GM12891 (cell line): ENCODE measurements at regions not wholly inside any gene's neighbourhood (a gene's known extent, or its start where the extent isn't known, plus 50 kb on each side); places are given as distances from the start of the nearest gene placed in this dataset.
"Not testable (repeated sequence)": the region's sequence is repeated elsewhere in the genome, so short reads cannot be mapped to it uniquely, and the experiment has no call there.

Experiments
- DNase-seq: peaks from one replicate; pipeline ENCODE4 v3.0.0; 2011; ENCODE audit warnings: low spot score; ENCODE audit not compliant: insufficient read length
- FAIRE-seq: peaks from 2 replicates; lab custom pipeline; 2011; peaks lifted over from hg19 to GRCh38; lab: Jason Lieb, UNC
- PAX5 ChIP-seq: IDR thresholded peaks from 2 replicates; pipeline ENCODE4 v1.6.1; 2011; ENCODE audit warnings: low read length, moderate library complexity, mild to moderate bottlenecking; ENCODE audit not compliant: insufficient read depth, severe bottlenecking
- POLR2A ChIP-seq: IDR thresholded peaks from 2 replicates; pipeline ENCODE4 v1.6.1; 2011; ENCODE audit warnings: low read depth, low read length, control low read depth
- POLR2AphosphoS5 ChIP-seq: IDR thresholded peaks from 2 replicates; pipeline ENCODE4 v1.6.1; 2011; ENCODE audit warnings: low read depth, low read length, control low read depth
- POU2F2 ChIP-seq: IDR thresholded peaks from 2 replicates; pipeline ENCODE4 v1.6.1; 2011; ENCODE audit warnings: low read depth, mild to moderate bottlenecking, control low read depth, low read length, moderate library complexity
- SPI1 ChIP-seq: IDR thresholded peaks from 2 replicates; pipeline ENCODE4 v1.6.1; 2011; ENCODE audit warnings: low read depth, low read length, control low read depth
- TAF1 ChIP-seq: IDR thresholded peaks from 2 replicates; pipeline ENCODE4 v1.6.1; 2011; ENCODE audit warnings: low read depth, low read length, control low read depth

DNA sequence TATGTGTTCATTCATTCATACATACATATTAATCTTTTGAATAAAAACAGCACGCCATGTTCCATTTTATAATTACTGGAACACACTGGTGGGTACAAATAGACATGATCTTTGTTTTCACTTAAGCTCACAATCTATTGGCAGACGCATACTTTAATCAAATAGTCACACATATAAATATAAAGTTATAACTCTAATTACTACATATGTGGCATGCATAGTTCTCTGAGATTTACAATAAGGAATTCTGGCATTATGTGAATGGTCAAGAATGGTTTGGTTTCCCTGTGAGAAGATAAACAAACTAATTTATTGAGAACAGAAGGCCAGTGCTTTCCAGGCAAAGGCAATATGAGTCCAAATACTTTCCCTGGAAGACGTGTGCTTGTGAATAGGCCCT, 576.2 kb downstream of the CDH8 start:
- FAIRE-seq (no peak), DNase-seq (no peak)
- TF ChIP-seq SPI1, result no peak
- TF ChIP-seq POLR2AphosphoS5, result no peak
- TF ChIP-seq POU2F2, result no peak
- TF ChIP-seq POLR2A, result no peak
- no peak for TF ChIP-seq PAX5
- TF ChIP-seq TAF1, result no peak

DNA sequence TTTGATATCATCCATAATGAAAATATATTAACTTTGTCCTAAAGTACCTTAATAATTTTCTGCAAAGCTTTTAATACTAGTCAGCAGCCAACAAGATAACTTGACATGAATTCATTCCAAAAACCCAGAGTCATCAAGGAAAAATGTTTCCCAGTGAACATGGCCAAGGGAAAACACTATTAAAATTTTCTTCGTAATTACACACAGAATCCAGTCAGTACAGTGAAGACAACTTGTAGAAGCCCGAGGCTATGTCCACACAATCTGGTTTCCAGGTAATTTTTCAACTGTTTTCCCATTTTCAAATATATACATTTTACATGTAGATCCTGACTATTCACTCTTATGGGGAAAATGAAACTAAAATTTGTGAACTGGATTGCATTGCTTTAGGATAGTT, 600.9 kb downstream of the CDH8 start:
- no peak for FAIRE-seq
- TF ChIP-seq POLR2AphosphoS5, result no peak
- TF ChIP-seq SPI1, result no peak
- TF ChIP-seq PAX5, result no peak
- no peak for TF ChIP-seq POU2F2
- TF ChIP-seq TAF1, result no peak
- TF ChIP-seq POLR2A, result no peak
- no peak for DNase-seq

DNA sequence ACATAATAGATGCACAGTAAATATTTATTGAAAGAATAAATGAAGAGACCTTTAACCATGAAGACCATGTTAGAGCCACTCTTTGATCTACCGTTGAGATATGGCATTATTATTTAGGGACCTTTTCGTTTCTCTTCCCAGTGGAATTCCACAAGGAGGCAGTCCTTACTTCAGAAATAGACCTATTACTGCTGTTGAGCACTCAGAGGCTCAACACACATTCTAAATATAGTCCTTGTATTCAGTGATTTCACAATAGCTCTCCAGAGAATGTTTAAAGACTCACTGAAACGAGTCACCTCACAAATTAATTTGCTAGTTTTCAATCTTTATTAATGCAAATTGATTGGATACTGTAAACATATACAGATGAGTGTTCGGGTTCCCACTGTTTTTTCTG, 603.8 kb downstream of the CDH8 start:
- no peak for FAIRE-seq
- DNase-seq, result no peak
- TF ChIP-seq POU2F2, result no peak
- TF ChIP-seq PAX5, result no peak
- no peak for TF ChIP-seq SPI1
- no peak for TF ChIP-seq POLR2A
- TF ChIP-seq POLR2AphosphoS5, result no peak
- no peak for TF ChIP-seq TAF1

DNA sequence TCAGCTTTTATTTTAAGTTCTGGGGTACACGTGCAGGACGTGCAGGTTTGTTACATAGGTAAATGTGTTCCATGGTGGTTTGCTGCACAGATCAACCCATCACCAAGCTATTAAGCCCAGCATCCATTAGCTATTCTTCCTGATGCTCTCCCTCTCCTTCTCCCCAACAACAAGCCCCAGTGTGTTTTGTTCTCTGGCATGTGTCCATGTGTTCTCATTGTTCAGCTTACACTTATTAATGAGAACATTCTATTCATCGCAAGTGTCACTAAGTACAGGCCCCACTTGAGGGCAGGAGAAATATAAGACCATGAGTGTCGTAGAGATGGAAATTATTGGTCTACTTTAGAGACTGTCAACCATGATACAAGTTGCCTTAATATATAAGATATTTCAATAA, 615.1 kb downstream of the CDH8 start:
- no peak for FAIRE-seq
- TF ChIP-seq PAX5, result no peak
- TF ChIP-seq TAF1, result no peak
- TF ChIP-seq SPI1, result no peak
- TF ChIP-seq POU2F2, result no peak
- no peak for TF ChIP-seq POLR2A
- TF ChIP-seq POLR2AphosphoS5, result no peak
- no peak for DNase-seq

DNA sequence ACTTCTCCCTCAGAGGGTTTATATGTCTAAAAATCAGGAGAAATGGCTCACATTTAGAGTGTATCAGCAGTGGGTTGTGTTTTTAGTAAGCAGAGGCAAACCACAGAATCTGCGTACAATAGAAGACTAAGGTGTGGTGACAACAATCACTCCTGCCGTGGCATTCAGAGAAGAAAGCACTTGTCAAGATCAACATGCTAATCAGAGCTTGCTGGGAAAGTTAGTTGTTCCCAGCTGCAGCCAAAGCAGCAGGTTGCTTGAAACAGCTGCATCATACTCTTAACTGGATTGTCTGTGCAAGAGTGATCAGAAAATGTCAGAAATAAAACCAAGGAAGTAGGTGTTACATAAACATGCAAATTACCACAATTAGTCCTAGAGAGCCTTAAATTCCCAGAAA, 616.4 kb downstream of the CDH8 start:
- no peak for FAIRE-seq
- TF ChIP-seq POU2F2, result no peak
- TF ChIP-seq TAF1, result no peak
- no peak for TF ChIP-seq POLR2A
- TF ChIP-seq POLR2AphosphoS5, result no peak
- no peak for TF ChIP-seq PAX5
- no peak for TF ChIP-seq SPI1
- DNase-seq, result no peak

DNA sequence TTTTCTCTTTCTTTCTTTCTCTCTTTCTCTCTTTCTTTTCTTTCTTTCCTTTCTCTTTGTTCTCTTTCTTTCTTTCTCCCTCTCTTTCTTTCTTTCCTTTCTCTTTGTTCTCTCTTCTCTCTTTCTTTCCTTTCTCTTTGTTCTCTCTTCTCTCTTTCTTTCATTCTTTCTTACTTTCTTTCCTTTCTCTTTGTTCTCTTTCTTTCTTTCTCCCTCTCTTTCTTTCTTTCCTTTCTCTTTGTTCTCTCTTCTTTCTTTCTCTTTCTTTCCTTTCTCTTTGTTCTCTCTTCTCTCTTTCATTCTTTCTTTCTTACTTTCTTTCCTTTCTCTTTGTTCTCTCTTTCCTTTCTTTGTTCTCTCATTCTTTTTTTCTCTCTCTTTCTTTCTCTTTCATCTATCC, 617.4 kb downstream of the CDH8 start:
- not testable (repeated sequence) for DNase-seq, FAIRE-seq

DNA sequence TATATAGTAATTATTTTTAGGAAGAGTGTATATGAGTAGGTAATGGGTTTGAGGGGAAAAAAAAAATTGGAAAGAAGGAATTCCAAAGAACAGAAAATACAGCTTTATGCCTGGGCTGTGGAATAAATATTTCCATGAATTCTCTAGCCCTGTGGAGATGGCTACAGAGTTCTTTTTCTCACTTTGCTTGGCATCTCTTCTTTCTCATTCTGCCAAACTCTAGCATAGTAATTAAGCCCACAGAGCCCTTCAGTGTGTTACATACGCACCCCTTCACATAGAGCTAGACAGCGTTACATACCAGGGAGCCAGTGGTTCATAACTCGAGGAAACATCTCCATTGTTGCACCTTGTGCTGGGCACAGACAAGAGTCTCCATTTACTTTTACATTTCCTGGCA, 621.1 kb downstream of the CDH8 start:
- DNase-seq (no peak), FAIRE-seq (no peak)
- TF ChIP-seq PAX5 (no peak), SPI1 (no peak), POLR2A (no peak), TAF1 (no peak), POLR2AphosphoS5 (no peak), POU2F2 (no peak)

DNA sequence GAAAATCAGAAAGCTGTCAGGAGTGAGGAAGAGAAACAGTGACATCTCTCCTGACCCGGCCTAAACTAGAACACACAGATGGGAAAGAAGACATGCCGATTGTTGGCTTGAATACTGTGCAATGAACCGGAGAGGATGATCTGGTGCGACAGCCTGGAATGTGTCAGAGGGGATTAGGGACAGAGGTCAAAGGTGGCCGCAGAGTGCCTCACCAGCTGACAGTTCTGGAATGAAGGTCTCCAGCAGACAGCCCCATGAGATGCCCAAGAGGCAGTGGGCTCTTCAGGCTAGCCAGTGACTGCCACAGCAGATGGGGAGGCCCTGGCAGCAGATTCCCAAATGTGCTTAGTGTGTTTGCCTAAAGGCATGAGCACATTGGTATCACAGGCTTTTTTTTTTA, 623.2 kb downstream of the CDH8 start:
- DNase-seq (no peak), FAIRE-seq (no peak)
- TF ChIP-seq POU2F2, result no peak

DNA sequence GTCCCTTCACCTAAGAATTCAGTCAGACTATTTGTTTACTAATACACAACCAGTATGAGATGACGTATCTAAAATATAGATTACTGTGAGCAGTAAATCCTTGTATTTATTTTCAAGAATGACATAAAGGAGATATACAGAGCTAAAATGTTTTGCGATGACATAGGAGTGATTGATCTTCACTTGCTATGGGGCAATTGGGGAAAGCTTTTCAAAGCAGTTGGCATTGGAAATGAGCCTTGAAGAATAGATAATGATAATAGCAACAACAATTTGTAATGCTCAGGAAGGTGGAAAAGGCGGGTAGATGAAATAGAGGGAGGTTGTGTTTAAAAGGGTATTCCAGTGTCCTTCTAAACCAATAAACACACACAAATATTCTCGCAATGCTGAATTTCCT, 623.7 kb downstream of the CDH8 start:
- no peak for FAIRE-seq

DNA sequence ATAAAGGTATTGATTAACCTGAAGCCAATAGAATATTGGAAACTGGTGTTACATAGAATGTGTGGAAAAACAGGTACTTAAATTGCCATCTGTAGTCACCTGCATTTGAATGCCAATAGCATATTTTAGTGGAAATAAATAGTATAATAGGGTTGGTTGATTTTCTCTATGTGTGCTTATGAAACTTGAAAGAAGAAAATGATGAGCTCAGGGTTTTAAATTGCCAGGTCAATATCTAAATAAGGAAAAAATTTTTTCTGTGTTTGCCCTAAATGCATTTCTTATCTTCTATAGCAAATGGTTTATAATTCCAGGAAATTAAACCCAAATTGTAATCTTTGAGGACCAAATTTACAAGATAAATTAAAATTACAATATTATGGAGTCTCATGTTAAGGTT, 626.6 kb downstream of the CDH8 start:
- DNase-seq (no peak), FAIRE-seq (no peak)
- no peak for TF ChIP-seq PAX5
- TF ChIP-seq POLR2A, result no peak
- TF ChIP-seq TAF1, result no peak
- no peak for TF ChIP-seq POU2F2
- no peak for TF ChIP-seq SPI1
- no peak for TF ChIP-seq POLR2AphosphoS5

More for the DNA sequence above, 623.7 kb downstream of the CDH8 start:
- TF ChIP-seq POLR2AphosphoS5 (no peak), POLR2A (no peak), PAX5 (no peak), TAF1 (no peak), SPI1 (no peak), POU2F2 (no peak)
- DNase-seq, result no peak

DNA sequence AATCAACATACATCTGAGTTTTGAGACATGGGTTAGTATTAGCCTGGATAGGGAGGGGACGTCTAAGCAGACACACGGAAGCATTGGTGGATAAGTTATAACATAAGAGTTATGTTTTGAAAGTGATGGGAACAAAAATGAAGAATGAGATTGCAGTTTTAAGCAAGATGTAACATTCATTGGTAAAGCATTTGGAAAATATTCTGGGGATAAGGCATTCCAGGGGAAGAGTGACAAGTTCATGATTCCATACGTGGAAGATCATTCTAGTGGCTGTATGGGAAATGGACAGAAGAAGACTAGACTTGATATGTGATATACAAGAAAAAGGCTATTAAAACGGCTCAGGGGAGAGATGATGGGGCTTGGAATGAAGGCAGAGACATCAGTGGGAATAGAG, 632.9 kb downstream of the CDH8 start:
- TF ChIP-seq POLR2A (no peak), SPI1 (no peak), POU2F2 (no peak), PAX5 (no peak), POLR2AphosphoS5 (no peak), TAF1 (no peak)
- no peak for FAIRE-seq
- no peak for DNase-seq
